Fibroblast of skin of right biceps (primary cell): ENCODE measurements at regions not wholly inside any gene's neighbourhood (a gene's known extent, or its start where the extent isn't known, plus 50 kb on each side); places are given as distances from the start of the nearest gene placed in this dataset.

Experiments used
- DNase-seq: peaks from one replicate; pipeline ENCODE4 v3.0.0-alpha.2; 2013

GRCh38 chr2:220941683-220942082 is 630.4 kb downstream of the EPHA4 start:
- no peak for DNase-seq

GRCh38 chr2:220946552-220946951 is 625.6 kb downstream of the EPHA4 start:
- peak; percentile 38 for DNase-seq

GRCh38 chr2:220948579-220948978 is 623.5 kb downstream of the EPHA4 start:
- no peak for DNase-seq

- DNase-seq: no peak
These were observed 622.6 kb downstream of the EPHA4 start for GRCh38 chr2:220949466-220949865.

- DNase-seq: no peak
These were observed 616.3 kb downstream of the EPHA4 start for GRCh38 chr2:220955776-220956175.

GRCh38 chr2:220956429-220956828 is 615.7 kb downstream of the EPHA4 start:
- DNase-seq: no peak

- DNase-seq: no peak
These were observed 612.7 kb downstream of the EPHA4 start for GRCh38 chr2:220959391-220959802.

GRCh38 chr2:220961143-220961860 is 610.8 kb downstream of the EPHA4 start:
- no peak for DNase-seq

- peak; percentile 33 for DNase-seq
These were observed 609.5 kb downstream of the EPHA4 start for GRCh38 chr2:220962556-220962955.

GRCh38 chr2:220963076-220963475 is 609.0 kb downstream of the EPHA4 start:
- DNase-seq: no peak

- no peak for DNase-seq
These were observed 608.2 kb downstream of the EPHA4 start for GRCh38 chr2:220963930-220964329.

GRCh38 chr2:220966636-220967035 is 605.5 kb downstream of the EPHA4 start:
- peak; percentile 75 for DNase-seq

- no peak for DNase-seq
These were observed 602.8 kb downstream of the EPHA4 start for GRCh38 chr2:220969348-220969747.

- DNase-seq: no peak
These were observed 591.0 kb downstream of the EPHA4 start for GRCh38 chr2:220980966-220981675.

GRCh38 chr2:220981926-220982325 is 590.2 kb downstream of the EPHA4 start:
- no peak for DNase-seq

GRCh38 chr2:220985561-220985960 is 586.5 kb downstream of the EPHA4 start:
- DNase-seq: no peak

GRCh38 chr2:220987839-220988238 is 584.3 kb downstream of the EPHA4 start:
- no peak for DNase-seq

GRCh38 chr2:220991972-220992371 is 580.1 kb downstream of the EPHA4 start:
- DNase-seq: no peak

- no peak for DNase-seq
These were observed 577.3 kb downstream of the EPHA4 start for GRCh38 chr2:220994846-220995245.

GRCh38 chr2:220995581-220995980 is 576.5 kb downstream of the EPHA4 start:
- DNase-seq: no peak

GRCh38 chr2:220998156-220998555 is 573.9 kb downstream of the EPHA4 start:
- DNase-seq: no peak

- peak; percentile 57 for DNase-seq
These were observed 572.7 kb downstream of the EPHA4 start for GRCh38 chr2:220999356-220999755.

GRCh38 chr2:221001381-221001801 is 570.7 kb downstream of the EPHA4 start:
- DNase-seq: no peak

GRCh38 chr2:221002101-221002685 is 569.9 kb downstream of the EPHA4 start:
- DNase-seq: no peak
